Tibial nerve (tissue), 3 donors: ENCODE measurements at regions not wholly inside any gene's neighbourhood (a gene's known extent, or its start where the extent isn't known, plus 50 kb on each side); places are given as distances from the start of the nearest gene placed in this dataset.

Experiments
- POLR2A ChIP-seq, 2 donors: fragments of 450-650 bp; IDR thresholded peaks; one replicate each; pipeline ENCODE4 v1.6.1; 2017; ENCODE audit warnings: antibody characterized with exemption in 2 of 2, mild to moderate bottlenecking in 2 of 2, moderate library complexity in 2 of 2
- TF ChIP-seq, protein P1 (sequence below), 5 experiments: fragments of 200-600 bp in 3 of 5; fragments of 450-650 bp in 2 of 5; sonication (generic) in 3 of 5; IDR thresholded peaks; one replicate each; pipeline ENCODE4 v1.5.1; 2016 to 2019; ENCODE audit warnings: antibody characterized with exemption in 5 of 5, mild to moderate bottlenecking in 3 of 5, moderate library complexity in 2 of 5

DNA sequence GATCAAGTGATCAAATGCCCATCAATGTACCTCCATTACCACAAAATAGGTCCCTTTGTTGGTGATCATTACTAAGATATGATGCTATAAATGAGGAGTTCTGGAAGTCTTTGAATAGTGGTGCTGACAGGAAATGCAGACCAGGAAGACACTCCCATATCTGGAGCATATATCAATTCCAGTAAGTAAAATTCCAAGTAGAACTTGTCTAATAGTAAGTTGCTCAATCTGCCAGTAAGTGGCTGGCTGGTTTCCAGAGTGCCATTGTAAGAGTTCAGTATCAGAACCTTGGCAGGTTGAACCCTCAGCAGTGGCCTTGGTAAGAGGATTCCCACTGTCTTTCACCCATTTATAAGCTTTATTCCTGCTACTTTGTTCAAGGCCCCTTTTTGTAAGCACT is 379.9 kb upstream of the RBMS3 start:
- TF ChIP-seq, protein P1, sequence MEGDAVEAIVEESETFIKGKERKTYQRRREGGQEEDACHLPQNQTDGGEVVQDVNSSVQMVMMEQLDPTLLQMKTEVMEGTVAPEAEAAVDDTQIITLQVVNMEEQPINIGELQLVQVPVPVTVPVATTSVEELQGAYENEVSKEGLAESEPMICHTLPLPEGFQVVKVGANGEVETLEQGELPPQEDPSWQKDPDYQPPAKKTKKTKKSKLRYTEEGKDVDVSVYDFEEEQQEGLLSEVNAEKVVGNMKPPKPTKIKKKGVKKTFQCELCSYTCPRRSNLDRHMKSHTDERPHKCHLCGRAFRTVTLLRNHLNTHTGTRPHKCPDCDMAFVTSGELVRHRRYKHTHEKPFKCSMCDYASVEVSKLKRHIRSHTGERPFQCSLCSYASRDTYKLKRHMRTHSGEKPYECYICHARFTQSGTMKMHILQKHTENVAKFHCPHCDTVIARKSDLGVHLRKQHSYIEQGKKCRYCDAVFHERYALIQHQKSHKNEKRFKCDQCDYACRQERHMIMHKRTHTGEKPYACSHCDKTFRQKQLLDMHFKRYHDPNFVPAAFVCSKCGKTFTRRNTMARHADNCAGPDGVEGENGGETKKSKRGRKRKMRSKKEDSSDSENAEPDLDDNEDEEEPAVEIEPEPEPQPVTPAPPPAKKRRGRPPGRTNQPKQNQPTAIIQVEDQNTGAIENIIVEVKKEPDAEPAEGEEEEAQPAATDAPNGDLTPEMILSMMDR (IDR thresholded peaks at IDR 0.05) = no peak
- TF ChIP-seq POLR2A (IDR thresholded peaks at IDR 0.05) = no peak
